IMR-90 (cell line): ENCODE measurements at regions not wholly inside any gene's neighbourhood (a gene's known extent, or its start where the extent isn't known, plus 50 kb on each side); places are given as distances from the start of the nearest gene placed in this dataset.

Source experiments
- MXI1 ChIP-seq: IDR thresholded peaks from 2 replicates; pipeline ENCODE4 v1.6.1; 2012; ENCODE audit warnings: low read depth, mild to moderate bottlenecking, low read length, moderate library complexity, borderline replicate concordance
- SMC3 ChIP-seq: fragments of 150-350 bp; IDR thresholded peaks from 2 replicates; pipeline ENCODE4 v1.6.1; 2016; ENCODE audit warnings: low read depth, mild to moderate bottlenecking, antibody characterized with exemption, low read length, moderate library complexity
- TF ChIP-seq, protein P1 (sequence below): conservative IDR thresholded peaks from 2 replicates; pipeline ENCODE4 v1.5.1; 2012; ENCODE audit warnings: mild to moderate bottlenecking, low read depth, low read length, improper control_type of control experiment

DNA sequence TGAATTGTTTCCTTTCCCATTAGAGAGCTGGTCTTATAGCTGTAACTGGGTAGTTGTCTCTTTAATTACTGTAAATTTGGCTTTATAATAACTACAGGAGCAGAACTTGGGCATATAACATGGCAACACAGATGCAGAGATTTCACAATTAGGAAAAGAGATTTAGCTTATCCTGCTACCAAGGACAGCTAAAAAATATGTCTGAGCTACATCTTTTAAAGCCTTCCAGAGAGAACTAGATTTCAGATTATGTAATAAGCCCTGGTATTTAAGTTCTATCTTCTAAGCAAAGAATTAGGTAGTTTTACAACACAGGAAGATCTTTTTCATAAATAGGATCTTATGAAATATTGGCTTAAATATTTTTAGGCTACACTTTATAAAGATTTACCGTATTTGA is 313.8 kb downstream of the S1PR1 start:
- TF ChIP-seq, protein P1, sequence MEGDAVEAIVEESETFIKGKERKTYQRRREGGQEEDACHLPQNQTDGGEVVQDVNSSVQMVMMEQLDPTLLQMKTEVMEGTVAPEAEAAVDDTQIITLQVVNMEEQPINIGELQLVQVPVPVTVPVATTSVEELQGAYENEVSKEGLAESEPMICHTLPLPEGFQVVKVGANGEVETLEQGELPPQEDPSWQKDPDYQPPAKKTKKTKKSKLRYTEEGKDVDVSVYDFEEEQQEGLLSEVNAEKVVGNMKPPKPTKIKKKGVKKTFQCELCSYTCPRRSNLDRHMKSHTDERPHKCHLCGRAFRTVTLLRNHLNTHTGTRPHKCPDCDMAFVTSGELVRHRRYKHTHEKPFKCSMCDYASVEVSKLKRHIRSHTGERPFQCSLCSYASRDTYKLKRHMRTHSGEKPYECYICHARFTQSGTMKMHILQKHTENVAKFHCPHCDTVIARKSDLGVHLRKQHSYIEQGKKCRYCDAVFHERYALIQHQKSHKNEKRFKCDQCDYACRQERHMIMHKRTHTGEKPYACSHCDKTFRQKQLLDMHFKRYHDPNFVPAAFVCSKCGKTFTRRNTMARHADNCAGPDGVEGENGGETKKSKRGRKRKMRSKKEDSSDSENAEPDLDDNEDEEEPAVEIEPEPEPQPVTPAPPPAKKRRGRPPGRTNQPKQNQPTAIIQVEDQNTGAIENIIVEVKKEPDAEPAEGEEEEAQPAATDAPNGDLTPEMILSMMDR: no peak
- no peak for TF ChIP-seq SMC3
- no peak for TF ChIP-seq MXI1
